ENCODE measurements at regions not wholly inside any gene's neighbourhood (a gene's known extent, or its start where the extent isn't known, plus 50 kb on each side); places are given as distances from the start of the nearest gene placed in this dataset.
"Not testable (repeated sequence)": the region's sequence is repeated elsewhere in the genome, so short reads cannot be mapped to it uniquely, and the experiment has no call there.

DNA sequence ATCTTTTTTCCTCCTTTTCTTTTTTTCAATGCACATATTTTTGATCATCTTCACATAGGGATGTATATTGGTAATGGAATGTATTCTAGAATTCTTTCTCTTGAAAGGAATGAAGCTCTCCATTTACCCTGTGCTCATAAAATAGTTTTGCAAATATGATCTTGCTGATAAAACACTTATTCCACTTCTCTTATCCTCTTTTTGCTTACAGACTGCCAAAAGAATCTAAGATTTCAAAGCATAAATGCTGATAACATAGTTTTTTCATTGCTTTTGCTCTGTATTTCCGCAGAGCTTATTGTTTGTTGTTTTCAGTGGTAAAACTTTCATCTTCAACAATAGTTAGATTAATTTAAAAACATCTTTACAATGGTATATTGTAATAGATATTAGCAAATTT lies 350.5 kb downstream of the PAX1 start:
- no peak for FAIRE-seq

- FAIRE-seq: no peak
Measured at GRCh38 chr20:22052025-22052650, 346.7 kb downstream of the PAX1 start.

DNA sequence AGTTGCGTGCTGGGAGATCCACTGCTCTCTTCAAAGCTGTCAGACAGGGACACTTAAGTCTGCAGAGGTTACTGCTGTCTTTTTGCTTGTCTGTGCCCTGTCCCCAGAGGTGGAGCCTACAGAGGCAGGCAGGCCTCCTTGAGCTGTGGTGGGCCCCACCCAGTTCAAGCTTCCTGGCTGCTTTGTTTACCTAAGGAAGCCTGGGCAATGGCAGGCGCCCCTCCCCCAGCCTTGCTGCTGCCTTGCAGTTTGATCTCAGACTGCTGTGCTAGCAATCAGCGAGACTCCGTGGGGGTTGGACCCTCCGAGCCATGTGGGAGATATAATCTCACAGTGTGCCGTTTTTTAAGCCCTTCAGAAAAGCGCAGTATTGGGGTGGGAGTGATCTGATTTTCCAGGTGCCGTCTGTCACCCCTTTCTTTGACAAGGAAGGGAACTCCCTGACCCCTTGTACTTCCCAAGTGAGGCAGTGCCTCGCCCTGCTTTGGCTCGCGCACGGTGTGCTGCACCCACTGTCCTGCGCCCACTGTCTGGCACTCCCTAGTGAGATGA lies 340.6 kb downstream of the PAX1 start:
- not testable (repeated sequence) for FAIRE-seq

GRCh38 chr20:22027423-22027822 lies 322.0 kb downstream of the PAX1 start:
- no peak for FAIRE-seq

DNA sequence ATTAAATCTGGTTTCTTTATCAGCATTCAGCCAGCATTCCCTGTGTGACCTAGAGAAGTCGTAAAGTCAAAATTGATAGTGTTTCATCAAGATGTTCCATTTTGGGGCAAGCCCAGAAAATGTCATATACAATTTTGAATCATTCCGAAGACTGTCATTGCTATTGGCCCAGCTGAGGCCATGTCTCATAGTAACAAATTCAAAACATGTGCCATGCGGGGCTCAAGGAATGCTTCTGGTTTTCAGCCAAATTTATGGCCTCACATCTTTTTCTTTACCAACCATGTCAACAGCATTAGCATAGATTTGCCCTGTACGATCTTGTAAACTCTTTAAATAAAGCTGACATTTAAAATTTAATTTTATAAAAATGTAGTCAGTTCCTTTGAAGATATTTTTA lies 314.7 kb downstream of the PAX1 start:
- FAIRE-seq: no peak

- FAIRE-seq: no peak
Measured at GRCh38 chr20:22008456-22008855, 303.0 kb downstream of the PAX1 start.

DNA sequence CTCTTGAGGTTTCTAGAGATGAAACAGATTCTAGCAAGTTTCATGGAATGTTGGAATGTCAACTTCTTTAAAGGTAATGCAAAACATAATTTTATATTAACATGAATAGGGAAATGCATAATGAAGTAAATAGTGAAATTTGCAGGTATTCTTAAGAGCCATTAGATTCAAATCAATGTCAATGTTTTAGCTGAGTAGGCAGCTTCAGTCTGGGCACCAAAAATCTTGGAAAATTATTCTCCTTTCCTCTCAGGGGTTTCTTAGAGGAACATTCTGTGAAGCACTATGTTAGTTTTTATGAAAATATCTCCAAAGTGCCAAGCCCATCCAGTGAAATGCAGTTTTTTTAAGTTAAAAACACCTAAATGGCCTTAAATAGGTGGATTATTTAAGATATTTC lies 300.8 kb downstream of the PAX1 start:
- FAIRE-seq: no peak

DNA sequence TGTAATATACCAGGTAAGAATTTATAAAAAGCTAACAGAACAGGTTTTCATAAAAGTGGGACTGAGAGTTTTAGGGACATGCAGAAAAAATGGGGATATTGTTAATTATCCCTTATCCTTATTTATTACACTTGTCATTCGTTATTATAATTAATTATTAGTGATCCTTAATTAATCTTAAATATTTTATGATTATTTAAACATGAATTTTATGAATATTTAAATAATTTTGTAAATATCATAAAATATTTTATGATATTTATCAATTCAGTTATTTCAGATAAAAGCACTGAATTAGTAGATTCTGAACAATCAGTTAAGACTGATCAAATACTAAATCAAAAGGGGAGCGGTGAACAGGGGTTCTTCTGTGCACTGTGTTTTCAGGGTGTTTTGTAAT lies 300.1 kb downstream of the PAX1 start:
- FAIRE-seq: no peak

DNA sequence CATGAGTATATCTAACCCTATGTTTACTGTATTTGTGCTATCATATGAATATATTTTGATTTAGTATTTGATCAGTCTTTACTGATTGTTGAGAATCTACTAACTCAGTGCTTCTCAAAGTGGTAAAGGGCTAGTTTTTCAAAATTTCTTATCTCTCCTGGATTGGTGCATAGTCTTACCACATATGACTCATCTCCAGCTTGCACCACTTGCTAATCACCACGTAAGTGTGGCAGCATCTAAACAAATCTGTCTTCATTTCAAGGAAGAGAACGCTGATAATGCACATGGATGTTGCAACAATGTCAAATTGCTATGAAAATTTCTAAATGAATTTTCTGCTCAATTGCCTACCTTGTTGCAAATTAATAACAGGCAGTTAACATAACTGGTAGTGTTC lies 299.5 kb downstream of the PAX1 start:
- no peak for FAIRE-seq

- no peak for FAIRE-seq
Measured at GRCh38 chr20:22003680-22004079, 298.2 kb downstream of the PAX1 start.

DNA sequence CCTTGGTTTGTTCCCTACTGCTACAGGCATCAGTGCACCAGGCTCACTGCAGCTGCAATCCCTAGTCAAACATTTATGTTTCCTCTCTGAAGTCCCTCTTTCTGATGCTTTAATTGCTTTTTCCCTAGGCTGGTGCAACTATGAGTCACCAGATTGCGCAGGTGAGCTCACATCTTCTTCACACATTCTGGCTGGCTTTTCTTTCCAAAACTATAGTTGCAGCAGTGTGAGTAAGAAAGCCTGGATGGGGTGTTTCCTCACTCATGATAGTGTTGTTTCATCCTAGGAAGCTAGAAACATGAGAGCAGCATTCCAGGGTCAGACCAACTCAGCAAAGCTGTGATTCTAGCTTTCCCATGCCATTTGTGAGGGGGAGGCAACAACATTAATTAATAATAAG lies 296.4 kb downstream of the PAX1 start:
- FAIRE-seq: no peak

DNA sequence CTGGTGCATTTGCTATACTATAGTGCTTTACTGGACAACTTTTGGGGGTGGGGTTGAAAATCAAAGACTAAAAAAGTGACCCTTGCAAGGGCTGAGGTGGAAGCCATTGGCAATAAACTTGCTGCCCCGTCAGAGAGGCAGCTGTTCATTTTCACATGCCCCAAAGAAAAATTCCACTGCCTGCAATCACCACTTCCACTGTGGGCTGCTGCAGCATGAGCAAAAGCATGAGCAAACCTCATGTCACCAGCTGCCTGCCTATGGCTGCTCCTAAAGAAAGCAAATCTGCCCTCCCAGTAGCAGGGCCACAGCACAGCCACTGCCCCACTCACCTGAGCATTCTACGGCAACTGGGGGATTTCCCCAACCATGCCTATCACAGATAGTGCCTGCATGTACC lies 290.0 kb downstream of the PAX1 start:
- no peak for FAIRE-seq

- no peak for FAIRE-seq
Measured at GRCh38 chr20:21994203-21994602, 288.7 kb downstream of the PAX1 start.

GRCh38 chr20:21982559-21982958 lies 277.1 kb downstream of the PAX1 start:
- no peak for FAIRE-seq

DNA sequence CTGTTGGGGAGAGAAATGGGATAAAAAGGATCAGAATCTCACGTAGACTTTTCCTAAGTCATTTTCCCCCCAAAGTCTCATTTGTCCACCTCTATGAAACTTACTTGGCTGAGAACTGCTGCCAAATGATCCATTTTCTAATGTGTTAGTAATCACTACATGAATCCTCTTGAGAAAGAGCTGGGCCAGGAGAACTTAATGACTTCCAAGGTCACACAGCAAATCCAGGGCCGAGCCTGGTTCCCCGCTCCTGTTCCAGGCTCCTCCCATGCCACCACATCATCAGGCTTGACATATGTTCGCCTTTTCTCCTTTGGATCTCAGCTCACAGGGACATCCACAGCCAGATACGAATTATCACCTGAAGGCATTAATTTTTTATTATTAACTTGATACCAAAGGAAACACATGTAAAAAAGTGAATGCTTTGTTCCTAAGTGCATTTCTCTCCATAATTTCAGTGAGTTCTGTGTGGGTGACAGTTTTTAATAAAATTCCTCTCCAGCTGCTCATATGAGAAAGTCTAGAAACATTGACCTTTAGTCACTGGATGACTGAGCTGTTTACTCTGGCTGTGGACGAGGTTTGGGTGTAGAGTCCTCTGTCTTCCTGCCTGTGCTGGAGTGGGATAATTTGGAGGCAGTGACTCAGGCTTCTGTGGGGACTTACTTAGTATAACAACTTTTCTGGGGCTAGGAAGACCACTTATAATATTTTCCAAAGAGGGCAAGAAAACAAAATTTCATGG lies 276.3 kb downstream of the PAX1 start:
- FAIRE-seq: no peak

- no peak for FAIRE-seq
Measured at GRCh38 chr20:21981179-21981578, 275.7 kb downstream of the PAX1 start.

DNA sequence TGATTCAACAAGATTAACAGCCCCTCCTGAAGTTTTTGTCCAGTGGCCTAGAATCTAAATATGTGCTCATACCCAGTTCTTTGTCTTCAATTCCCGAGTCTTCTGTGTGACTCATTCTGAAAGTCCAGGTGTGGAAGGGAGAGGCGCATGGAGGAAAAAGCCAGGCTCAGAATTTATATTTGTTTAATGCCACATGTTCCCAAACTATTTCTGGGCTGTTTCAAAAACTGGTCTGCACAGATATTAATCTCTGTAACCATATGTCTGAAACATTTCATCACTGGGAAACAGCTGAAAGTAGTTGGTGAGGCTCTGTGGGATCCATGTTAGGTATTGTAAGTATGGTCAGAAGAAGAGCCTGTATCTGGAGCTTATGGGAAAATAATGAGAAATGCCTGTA lies 266.0 kb downstream of the PAX1 start:
- no peak for FAIRE-seq

DNA sequence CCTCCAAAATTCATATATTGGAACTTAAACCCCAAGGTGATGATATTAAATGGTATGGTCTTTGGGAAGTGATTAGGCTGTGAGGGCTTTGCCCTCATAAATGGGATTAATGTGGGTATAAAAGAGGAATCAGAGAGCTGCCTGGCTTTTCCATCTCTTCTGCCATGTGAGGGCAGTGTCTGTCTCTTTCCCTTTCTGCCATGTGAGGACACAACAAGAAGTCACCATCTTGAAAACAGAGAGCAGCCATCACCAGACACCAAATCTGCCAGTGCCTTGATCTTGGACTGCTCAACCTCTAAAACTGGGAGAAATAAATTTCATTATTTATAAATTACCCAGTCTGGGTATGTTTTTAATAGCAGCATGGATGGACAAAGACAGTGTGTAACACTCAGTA lies 263.0 kb downstream of the PAX1 start:
- no peak for FAIRE-seq

DNA sequence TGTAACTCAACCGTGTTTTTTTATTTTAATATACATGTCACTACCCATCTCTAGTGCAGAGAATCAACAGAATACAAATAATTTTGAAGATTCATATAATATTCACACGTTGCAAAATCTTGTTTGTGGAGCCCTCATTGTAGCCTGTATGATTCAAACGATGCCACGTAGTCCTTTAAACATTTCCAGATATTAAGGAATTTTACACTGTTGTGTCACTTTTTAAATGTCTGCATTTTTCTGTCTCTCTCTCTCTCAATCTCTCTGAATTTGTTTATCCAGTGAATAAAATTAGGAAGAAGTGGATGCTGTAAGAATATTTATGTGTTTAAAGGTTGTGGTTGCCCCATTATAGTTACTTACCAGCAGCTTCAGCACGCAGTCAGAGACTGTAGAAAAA lies 262.0 kb downstream of the PAX1 start:
- FAIRE-seq: no peak

DNA sequence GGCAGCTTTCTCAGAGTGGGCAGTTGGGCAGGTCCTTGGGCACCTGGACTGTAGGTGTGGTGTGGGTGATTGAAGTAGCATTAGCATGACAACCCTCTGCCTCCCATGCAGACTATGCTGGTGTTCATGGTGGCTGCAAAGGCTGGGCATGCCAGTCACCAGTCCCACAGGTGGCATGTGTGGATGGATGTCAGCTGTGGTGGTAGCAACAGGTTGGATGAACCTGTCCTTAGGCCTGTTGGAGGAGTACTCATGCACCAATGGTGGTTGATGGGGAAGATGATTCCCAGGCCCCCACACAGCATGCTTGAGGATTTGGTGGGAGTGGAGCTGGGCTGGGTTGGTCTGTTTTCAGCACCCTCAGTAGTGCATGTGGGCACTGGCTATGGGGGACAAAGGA lies 251.1 kb downstream of the PAX1 start:
- no peak for FAIRE-seq

- no peak for FAIRE-seq
Measured at GRCh38 chr20:21947406-21947805, 241.9 kb downstream of the PAX1 start.

DNA sequence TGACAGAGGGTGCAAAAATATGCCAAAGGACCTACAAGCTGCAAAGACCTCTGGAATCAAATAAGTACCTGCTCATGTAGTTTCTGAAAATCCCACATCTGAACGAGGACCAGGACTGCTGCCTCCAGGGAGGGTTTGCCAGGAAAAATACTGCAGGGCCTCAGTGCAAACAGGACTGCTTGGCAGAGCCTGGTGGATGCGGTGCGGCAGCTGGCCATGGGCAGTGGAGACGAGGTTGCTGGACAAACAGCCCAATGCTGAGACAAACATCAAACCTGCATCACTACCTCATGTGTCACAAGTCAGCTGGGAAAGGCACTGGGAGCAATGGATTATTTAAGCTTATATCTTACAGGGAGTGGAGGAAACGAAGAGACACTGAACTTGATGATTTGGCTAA lies 238.8 kb downstream of the PAX1 start:
- no peak for FAIRE-seq

GRCh38 chr20:21941941-21942805 lies 236.7 kb downstream of the PAX1 start:
- FAIRE-seq: no peak
